NCI-H2227 treated with DMSO at 0.1 percent for 48 hours (cell line): ENCODE measurements at regions not wholly inside any gene's neighbourhood (a gene's known extent, or its start where the extent isn't known, plus 50 kb on each side); places are given as distances from the start of the nearest gene placed in this dataset.

ENCODE experiments used
- DNase-seq: peaks from one replicate; lab custom pipeline; 2025; lab: John Stamatoyannopoulos, UW

DNA sequence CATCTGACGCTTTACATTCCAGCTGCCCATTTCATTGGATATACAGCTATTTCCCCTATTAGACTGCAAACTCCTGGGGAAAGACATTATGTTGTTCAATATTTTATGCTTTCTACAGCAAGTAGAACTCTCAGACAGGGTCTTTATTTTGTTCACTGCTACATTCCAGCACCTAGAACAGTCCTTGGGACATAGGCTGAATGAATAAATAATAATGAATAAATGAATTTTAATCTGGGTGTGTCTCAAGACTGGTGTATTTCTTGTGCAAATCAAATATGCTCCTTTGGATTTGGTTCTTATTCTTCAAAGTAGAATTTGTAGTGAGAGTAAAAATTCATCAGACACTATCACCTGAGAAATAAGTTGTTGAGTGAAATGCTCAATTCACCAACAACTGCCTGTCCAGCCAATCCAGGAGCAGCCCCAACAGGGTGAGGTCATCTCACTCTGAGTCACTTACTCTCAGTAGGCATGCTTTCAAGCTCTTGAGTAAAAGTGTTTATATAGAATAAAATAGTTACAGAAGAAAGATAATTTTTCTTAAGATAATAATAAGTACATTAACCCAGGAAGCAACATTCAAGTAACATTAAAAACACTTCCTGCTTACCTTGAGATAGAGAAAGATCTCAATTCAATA, 287.5 kb upstream of the NPVF start:
- DNase-seq = no peak

- DNase-seq = no peak
Measured at GRCh38 chr7:25517906-25518305, 289.6 kb upstream of the NPVF start.

DNA sequence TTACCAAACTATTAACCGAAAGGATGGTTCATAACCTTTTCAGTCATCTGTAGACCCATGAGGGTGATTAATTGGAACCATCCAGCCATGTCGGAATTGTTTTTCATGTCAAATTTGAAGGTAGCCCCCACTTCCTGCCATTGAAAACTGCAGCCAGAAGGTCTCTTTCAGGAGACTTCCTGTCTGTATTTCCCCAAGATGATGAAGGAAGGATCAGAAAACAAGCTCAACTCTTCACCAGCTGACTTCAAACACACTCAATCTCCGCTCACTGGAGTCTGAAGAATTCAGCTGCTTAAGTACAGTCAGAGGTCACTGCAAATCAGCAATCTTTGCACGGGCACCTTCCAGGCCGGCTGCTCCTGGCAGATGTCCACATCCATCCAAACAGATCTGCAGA, 291.7 kb upstream of the NPVF start:
- no peak for DNase-seq

GRCh38 chr7:25520516-25520915, 292.2 kb upstream of the NPVF start:
- DNase-seq = peak; percentile 86

DNA sequence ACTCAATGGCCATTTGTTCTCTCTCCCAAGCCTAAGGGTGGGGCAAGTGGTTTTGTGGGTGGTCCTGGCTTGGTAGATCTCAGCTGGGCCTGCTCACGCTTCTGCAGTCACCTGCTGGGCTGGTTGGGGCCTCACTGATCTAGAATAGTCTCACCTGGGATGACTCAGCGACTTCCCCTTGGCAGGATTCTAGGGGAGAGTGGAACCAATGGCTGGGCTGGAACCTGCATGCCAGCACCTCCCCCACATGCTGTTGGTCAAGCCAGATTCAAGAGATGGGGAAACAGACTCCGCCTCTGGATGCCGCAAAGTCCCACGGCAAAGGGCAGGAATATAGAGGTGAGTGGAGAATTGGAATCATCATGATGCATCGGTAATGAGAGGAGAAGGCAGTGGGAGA, 292.9 kb upstream of the NPVF start:
- peak; percentile 17 for DNase-seq

- DNase-seq = no peak
Measured at GRCh38 chr7:25522727-25523126, 294.4 kb upstream of the NPVF start.

DNA sequence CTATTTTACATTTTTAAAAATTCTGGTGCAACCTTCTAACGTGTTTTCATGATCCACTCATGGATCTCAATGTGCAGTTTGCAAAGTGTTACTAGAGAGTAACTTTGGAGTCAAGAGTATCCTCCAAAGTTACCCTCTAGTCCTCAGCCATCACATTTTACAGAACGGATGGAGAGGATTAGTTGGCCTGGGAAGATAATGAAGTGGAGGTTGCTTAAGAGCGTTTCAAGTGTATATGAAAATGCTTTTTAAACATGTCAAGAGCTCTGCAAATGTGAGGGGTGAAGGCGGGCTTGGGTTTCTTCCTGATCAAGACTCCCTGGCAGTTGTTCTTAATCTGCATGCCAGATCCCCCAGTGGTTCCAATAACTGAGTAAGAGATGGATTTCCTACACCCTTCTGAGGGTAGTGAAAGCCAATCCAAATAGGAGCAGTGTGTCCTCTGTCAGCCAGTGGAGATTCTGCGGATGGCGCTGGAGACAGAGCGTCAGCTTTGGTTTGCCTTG, 299.4 kb upstream of the NPVF start:
- DNase-seq = no peak

DNA sequence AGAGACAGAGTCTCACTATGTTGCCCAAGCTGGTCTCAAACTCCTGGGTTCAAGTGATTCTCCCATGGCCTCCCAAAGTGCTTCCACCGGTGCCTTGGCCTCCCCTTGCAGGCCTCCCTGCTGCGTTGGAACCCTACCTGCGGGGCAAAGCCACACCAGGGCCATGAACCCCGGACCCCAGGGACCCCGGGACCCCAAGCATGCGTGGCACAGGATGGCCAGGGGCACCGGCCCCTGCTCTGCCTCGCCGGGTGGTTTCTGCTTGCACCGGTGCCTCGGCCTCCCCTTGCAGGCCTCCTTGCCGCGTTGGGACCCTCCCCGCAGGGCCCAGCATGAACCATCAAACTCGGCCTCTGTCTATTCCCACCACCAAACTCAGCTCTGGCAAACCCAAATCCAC, 301.0 kb upstream of the NPVF start:
- DNase-seq = no peak

DNA sequence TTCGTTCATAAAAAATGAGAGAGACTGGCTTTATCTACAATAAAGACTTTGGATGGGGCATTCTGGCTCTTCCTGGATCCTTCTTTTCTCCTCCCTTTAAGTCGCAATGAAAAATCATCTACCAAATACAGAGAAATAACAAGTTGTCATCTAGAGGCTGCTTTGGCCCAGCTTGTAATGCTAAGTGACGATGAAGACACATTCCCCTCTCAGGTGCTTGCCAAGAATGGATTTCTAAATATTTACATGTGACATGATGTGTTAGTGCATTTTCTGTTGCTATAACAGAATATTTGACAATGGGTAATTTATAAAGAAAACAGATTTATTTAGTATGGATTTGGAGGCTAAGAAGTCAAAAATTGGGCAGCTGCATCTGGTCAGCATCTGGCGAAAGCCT, 308.6 kb upstream of the NPVF start:
- DNase-seq = no peak

DNA sequence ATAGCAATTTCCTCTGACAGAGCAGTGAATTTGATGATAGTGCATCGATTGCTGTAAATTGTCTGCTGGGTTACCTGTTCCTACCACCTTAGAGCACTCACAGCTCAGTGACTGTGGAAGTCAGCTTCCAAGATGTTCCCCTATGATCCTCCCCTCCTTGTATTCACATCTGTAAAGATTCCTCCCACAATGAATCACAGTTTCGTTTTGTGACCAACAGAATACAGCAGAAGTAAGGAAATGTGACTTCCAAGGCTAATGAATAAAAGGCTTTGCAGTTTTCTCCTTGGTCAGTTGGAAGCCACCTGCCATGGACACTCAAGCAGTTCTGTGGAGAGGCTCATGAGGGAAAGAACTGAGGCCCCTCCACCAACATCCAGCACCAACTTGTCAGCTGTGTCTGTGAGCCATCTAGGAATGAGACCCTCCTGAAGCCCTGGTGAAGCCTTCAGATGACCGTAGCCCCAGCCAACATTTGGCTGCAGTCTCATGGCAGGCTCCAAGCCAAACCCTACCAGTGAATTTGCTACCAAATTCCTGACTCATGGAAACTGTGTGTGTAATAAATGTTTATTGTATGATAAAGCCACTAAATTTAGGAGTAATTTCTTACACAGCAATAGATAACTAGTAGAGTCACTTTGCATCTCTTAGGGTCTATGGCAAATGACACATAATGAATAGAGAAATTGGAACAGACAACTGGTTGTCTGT, 309.5 kb upstream of the NPVF start:
- DNase-seq = no peak

- no peak for DNase-seq
Measured at GRCh38 chr7:25541094-25541821, 313.0 kb upstream of the NPVF start.

GRCh38 chr7:25541877-25542276, 313.6 kb upstream of the NPVF start:
- no peak for DNase-seq

- no peak for DNase-seq
Measured at GRCh38 chr7:25543210-25543609, 314.9 kb upstream of the NPVF start.

- DNase-seq = no peak
Measured at GRCh38 chr7:25543798-25544197, 315.5 kb upstream of the NPVF start.

- DNase-seq = no peak
Measured at GRCh38 chr7:25544254-25544653, 316.0 kb upstream of the NPVF start.

GRCh38 chr7:25545124-25546008, 317.1 kb upstream of the NPVF start:
- DNase-seq = no peak

DNA sequence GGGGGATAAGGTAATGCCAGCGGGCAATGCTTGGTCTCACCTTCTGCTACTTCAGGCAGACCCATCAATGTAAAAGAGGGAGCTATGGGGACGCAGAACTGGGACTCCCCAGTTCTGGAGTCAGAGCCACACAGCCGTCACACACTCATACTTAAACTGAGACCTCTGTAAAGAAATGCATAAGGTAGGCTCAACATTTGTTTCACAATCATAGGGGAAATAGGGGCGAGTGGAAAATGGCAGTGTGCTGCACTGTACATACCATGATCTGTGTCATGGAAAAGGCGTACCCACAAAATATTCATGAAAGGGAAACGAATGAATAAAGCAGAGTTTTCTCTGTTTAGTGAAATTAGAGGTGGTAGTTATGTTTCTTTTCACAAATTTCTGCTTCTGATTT, 318.0 kb upstream of the NPVF start:
- DNase-seq = no peak

GRCh38 chr7:25549271-25549921, 321.1 kb upstream of the NPVF start:
- DNase-seq = no peak

DNA sequence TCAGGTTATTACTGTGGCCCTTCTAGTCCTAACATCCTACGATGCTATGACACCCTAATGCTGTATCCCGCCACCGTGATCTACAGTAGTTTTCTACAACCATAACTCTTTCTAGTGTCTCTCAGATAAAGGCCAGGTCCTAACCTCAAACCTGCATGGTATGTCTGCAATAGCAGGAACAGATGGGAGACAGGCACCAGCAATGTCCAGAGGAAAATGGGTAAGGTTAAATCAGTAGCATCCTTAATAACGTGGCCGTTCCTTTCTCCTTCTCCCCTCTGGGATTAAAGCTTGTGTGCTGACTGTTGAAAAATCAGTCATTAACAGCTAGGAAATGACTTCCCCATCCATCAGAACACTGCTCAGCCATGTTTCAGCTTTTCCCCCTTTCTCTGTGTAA, 321.9 kb upstream of the NPVF start:
- DNase-seq = no peak

DNA sequence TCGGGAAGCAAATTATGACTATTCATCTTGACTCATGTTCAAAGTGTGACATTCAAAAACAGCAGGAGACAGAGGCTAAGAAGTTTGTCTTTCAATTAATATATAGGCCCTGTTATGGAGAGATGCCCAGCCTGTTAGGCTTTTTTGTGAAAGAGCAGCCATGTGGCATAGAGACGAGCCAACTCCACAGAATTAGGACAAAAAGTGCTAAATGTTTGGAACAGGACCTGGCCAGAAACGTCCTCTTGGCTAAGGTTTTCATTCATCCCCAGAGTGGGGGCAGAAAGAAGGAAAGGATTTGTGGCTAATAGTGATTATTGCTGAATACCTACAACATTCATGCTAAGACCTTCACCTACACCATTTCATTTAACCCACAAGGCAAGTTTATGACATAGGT, 324.7 kb upstream of the NPVF start:
- no peak for DNase-seq

GRCh38 chr7:25553580-25554291, 325.4 kb upstream of the NPVF start:
- DNase-seq = no peak
